Epithelial cell of esophagus (primary cell): ENCODE measurements at regions not wholly inside any gene's neighbourhood (a gene's known extent, or its start where the extent isn't known, plus 50 kb on each side); places are given as distances from the start of the nearest gene placed in this dataset.
"Not testable (repeated sequence)": the region's sequence is repeated elsewhere in the genome, so short reads cannot be mapped to it uniquely, and the experiment has no call there.

Source experiments
- DNase-seq: peaks from one replicate; pipeline ENCODE4 v3.0.0; 2010; ENCODE audit warnings: low read depth
- H3K4me3 ChIP-seq: 2 replicates; pipeline ENCODE4 v1.5.1; 2011; ENCODE audit warnings: mild to moderate bottlenecking, low read length, control low read depth

DNA sequence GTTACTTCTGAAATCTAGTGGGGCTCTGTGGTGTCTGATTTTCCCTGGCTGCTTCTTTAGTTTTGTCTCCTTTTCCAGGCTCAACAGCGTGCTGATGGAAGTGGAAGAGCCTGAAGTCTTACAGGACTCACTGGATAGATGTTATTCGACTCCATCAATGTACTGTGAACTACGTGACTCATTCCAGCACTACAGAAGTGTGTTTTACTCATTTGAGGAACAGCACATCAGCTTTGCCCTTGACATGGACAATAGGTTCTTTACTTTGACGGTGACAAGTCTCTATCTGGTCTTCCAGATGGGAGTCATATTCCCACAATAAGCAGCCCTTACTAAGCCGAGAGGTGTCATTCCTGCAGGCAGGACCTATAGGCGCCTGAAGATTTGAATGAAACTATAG, 51.1 kb downstream of the NBPF8 start:
- DNase-seq: peak; percentile 23
- not testable (repeated sequence) for H3K4me3 ChIP-seq

DNA sequence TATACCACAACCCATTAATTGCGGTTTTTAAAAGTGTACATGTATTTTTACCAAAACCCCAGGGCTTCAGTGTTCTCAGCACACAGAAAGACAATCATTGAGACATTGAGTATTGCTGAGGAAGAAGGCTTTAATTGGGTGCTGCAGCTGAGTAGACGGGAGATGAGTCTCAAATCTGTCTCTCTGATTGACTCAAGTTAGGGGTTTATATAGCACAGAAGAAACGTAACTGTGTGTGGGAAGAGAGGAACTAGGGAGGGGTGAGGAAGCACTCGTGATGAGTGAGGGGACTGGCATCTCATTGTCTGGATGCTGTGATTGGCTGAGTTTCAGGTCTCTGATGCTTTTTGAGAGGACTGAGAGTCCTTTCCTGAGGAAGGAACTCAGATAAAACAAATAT, 62.8 kb downstream of the NBPF8 start:
- H3K4me3 ChIP-seq, DNase-seq: not testable (repeated sequence)

DNA sequence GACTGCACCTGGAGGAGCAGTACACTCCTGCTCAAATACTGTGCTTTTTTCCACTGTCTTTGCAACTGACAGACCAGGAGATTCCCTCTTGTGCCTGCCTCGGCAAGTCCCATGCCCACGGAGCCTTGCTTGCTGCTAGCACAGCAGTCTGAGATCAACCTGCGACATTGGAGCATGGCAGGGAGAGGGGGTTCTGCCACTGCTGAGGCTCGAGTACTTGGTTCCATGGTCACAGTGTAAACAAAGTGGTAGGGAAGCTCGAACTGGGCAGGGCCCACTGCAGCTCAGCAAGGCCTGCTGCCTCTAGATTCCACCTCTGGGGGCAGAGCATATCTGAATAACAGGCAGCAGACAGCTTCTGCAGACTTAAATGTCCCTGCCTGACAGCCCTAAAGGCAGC, 63.6 kb downstream of the NBPF8 start:
- DNase-seq, H3K4me3 ChIP-seq: not testable (repeated sequence)

DNA sequence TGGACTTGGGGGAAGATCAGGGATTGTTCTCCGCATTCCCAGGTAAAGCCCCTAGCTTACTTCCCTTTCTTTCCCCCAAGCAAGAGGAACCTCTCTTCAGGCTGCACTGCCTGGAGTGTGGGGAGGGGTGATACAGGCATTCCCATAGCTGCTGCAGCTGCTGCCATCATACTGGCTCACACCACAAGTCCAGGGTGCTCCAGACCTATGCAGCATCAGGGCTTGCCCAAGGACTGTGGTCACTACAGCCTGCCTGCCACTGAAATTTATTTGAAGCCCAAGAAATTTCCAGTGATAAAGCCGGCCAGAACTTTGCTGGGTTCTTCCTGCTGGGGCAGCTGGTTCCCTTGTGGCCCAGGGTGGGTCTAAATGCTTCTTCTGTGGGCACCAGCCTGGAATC, 72.7 kb downstream of the NBPF8 start:
- not testable (repeated sequence) for H3K4me3 ChIP-seq, DNase-seq

DNA sequence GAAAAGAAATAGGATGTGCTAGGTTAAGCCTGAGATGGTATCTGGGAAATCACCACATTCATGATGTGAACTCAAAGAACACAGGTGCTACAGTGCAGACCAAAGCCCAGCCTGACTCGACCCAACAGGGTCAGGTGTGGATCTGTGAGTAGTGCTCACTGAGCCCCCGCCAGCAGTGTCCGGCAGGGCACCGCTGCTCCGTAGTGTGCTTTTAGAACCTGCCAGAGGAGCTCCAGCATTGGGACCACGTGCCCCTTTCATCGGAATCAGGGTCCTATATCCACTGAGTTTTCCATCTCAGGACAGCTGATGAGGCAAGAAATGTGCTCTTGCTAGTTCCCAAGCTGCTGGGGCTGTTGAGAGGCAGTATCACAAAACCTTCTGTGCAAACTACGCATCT, 74.4 kb downstream of the NBPF8 start:
- not testable (repeated sequence) for H3K4me3 ChIP-seq, DNase-seq

DNA sequence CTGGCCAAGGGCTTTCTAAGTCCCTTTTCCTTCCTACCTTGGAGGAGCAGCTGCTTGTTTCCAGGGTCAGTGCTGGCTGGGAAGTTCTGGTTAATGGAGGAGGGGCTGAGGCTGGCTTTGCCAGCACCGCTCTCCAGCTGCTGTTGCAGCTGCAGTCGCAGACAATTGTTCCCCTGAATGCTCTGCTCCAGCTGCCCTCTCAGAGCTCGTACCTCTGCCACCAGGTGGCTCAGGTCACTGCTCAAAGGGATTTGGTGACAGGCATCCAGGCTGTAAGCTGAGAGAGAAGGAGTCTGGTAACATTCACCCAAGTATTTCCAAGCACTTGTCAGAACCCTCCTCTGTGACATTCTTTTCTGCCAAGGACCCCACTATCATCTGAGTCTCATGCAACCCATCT, 82.3 kb downstream of the NBPF8 start:
- not testable (repeated sequence) for H3K4me3 ChIP-seq, DNase-seq

DNA sequence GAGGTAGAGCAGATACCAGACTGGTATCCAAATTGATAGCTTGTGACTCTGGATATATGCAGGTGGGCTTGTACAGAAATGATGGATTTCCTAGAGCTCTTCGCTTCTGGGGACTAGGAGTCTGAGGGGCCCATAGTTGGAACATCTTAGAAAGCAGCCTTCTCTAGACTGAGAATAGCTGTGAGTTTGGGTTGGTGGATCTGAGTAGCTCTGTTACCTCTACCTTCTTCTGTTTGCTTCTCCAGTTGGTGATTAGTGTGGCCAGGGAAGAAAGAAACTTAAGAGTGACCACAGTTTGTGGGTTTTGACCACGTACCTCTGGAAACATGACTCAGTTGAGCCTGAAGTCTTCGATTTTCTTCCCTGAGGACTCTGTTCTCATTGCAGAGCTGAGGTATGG, 88.4 kb downstream of the NBPF8 start:
- not testable (repeated sequence) for DNase-seq, H3K4me3 ChIP-seq

DNA sequence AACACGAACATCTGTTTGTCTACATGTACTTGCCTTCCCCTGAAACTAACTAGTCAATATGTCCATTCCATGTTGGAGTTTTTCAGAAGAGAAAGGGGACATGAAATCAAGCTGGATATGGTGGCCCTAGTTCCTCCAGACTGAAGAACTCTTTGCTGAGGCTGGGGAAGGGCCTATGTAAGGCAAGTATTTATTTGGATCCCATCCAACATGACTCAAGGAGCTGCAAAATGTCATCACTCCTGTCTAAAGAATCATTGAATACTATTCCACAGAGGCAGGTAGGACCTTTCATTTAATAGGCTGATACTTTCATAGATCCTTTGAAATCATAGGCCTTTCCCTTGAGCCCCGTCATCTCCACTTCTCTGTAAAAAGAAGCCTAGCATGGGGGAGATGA, 91.5 kb downstream of the NBPF8 start:
- not testable (repeated sequence) for DNase-seq, H3K4me3 ChIP-seq

DNA sequence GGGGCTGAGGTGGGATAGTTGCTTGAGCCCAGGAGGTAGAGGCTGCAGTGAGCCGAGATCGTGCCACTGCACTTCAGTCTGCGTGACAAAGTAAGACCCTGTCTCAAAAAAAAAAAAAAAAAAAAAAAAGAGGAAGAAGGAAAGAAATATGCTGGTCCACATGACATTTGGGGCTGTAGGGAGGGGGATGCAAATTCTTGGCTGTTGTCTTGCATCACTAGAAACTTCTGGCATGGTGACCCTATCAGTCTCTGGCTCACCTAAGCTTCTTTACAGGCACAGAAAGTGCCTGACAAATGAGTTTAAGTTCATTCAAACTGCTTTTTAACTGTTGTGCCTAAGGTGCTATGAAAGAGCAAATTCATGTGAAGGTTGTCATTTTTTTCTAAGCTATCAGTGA, 93.5 kb downstream of the NBPF8 start:
- H3K4me3 ChIP-seq, DNase-seq: not testable (repeated sequence)

DNA sequence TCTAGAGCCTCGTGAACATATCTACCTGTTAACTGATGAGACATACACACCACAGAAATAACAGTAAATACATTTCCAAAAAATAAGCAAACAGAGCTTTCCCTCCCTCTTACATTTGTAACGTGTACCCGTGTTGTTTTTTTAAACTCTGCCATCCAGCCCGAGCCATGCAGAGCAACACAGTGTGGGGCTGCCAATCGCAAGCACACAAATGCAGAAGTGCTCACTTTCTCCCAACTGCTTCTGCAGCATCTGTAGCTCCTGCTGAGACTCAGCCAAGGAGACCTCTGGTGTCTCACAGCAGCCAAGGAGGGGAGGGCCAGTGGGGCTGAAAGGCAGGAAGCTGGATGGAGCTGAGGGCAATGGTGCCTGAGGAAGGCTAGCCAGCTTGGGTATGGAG, 94.4 kb downstream of the NBPF8 start:
- H3K4me3 ChIP-seq, DNase-seq: not testable (repeated sequence)

DNA sequence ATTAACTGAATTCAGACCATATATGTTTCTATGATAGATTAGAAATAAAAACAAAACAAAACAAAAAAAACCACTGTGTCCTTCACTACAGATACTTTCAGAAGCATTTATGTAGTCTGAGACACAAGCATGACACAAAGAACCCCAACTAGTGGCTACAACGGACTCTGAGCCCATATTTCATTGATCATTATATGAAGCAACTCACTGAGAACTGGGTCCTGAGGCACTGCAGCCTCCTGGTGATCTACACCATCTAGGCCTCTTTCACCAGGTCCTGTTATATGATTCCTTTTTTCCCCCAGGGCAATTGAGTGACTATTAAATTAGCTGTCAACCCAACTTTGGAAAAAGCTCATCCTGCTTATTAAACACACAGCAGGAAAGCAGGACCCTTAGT, 98.3 kb downstream of the NBPF8 start:
- DNase-seq, H3K4me3 ChIP-seq: not testable (repeated sequence)

DNA sequence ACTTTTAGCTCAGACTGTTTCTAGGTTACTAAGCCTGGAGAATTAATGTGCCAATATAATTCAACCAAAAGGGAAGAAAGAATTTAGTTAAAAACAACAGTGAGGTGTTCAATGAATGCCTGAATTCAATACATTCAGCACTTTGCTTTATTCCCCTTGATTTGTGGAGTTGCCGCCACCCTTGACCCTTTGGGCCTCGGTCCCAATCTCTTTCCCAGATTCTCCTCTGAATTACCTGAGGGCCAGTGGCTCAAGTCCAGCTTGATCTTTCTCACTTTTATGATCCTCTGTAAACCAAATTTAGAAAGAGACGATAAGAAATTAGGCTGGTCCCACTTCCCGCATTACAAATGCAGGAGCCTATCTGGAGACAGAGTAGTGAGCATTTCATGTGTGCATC, 98.7 kb downstream of the NBPF8 start:
- DNase-seq, H3K4me3 ChIP-seq: not testable (repeated sequence)

DNA sequence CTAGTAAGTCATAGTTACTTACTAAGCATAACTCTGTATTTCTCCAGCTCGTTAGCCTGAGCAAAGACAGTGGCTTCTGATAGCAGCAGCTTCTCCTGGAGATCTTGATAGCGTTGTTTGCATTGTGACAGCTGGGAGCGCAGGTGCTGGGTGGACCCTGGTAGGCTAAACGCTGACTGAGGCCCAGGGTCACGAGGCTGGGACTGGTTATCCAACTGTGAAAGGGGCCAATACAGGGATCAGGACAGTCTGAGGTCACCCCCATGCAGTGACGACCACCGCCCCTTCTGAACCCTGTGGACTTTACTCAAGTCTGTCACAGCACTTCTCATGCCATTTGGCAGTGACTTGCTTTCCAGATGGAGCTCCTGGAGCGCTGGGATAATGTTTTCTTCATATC, 104.4 kb downstream of the NBPF8 start:
- H3K4me3 ChIP-seq, DNase-seq: not testable (repeated sequence)

DNA sequence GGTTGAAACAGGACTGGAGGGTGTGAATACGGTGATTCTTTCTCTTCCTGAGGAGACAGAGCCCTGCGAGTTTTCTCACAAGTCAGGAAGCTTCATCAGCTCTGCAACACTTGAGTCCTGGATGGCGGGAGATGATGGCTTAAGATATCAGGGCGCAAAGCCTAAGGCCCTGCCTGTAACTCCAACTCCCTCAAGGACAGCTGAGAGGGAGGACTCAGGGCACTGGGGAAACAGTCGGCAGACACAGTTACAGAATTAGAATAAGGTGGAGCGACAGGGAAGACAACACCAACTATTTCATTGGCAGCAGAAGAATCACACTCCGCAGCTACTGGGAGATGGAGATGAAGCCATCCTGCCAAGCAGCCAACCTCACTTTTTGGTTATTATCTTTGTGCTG, 109.6 kb downstream of the NBPF8 start:
- DNase-seq, H3K4me3 ChIP-seq: not testable (repeated sequence)

DNA sequence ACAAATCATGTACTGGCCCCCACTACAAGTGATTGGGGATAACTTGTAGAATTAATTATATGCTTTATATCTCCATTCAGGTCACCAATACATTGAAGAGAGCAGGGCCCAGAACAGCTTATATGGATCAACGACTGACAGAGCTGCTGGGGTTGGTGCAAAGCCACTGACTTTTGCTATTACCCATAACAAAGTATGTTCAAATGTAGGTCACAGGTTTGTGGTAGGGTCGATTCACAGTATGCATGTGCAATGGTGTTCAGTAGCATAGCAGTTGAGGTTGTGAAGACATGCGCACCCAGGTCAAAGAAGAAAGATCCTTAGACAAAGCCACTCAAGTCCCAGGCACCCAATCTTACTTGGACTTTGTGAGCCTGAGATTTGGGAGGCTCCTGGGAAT, 110.6 kb downstream of the NBPF8 start:
- DNase-seq, H3K4me3 ChIP-seq: not testable (repeated sequence)

DNA sequence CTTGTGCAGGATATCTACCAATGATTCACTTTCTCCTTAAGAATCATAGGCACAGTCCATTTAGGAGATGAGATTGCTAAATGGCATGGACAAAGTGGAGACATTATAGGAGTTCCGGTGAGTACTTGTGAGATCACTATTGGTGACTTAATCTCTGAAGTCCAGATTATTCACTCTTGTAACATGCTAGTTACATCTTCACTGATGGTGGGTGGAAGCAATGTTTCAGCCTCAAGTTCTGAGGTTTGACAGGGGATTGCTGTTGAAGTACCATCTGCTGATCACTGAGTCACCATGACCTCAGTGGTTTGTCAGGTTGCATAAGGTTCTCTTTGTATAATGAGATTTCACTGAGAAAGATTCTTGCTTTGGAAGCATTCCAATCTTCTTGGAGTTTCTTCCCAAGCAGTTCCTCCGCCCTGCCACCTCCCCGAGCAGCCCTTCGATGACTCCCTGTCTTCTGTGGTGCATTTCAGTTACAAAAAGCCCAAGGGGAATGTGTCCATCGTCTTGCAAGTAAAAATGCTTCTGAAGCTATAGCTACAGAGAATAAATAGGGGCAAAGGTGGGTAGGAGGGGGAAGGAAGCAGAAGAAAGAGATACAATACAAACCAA, 114.7 kb downstream of the NBPF8 start:
- H3K4me3 ChIP-seq, DNase-seq: not testable (repeated sequence)

DNA sequence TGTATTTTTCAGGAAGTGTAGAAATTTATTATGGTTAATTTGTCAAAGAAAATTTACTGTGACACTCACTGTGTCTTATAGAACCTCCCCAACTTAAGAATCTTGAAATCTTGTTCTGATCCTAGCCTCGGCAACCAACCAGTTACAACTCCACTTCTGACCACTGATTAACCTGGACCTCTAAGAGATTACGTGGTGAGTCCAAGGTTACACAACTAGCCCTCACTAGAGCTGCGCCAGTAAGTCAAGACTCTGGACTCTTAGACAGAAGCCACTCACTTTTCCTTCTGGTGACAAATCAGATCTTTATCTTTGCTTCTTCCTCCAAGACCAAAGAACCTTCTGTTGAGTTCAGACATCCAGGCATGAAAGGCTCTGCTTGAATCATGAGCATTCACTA, 116.6 kb downstream of the NBPF8 start:
- H3K4me3 ChIP-seq, DNase-seq: not testable (repeated sequence)

DNA sequence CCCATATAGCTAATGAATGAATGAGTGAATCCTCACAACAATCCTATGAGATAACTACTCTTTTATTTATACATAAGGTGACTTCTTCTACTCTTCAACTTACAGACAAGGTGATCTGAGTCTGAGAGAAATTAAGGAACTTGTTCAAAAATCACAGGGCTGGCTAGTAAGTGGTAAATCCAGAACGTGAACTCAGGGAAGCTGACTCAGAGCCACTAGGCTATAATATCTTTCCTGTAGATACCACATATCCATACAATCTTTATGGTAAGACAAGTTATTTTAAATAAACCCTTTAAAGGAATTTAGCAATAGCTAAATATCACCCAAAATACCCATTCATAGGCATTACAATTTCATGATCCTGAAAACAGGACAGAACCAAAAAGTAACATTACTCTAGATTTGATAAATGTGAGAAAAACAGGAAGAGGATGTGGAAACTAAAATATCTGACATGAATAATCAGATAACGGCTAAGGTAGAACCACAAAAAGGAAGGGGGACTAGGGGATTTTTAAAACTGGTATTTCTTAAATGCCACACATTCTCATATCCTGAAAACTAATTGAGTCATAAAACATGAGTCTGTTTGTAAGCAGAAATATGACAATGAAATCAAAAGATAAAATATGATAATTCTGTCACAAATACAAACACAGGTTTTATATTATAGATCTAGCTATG, 119.7 kb downstream of the NBPF8 start:
- not testable (repeated sequence) for H3K4me3 ChIP-seq
- peak; percentile 15 for DNase-seq

DNA sequence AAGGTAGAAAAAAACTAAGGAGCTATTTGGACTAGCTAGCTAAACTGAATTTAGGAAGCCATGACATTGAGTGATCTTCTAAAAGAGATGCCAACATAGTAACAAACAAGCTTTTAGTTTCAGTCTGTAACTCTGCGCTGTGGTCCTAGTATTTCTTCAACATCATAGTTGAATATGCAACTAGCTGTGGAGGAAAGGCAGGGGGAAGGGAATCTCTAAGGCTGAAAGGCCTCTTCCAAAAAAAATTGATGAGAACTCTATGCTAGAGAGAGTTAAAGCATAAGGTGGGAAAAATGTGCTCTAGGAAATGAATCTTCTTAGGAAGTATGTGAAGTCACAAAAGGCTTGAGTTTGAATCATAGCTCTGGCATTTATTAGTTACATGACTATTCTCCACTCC, 120.2 kb downstream of the NBPF8 start:
- H3K4me3 ChIP-seq: not testable (repeated sequence)
- peak; percentile 69 for DNase-seq

DNA sequence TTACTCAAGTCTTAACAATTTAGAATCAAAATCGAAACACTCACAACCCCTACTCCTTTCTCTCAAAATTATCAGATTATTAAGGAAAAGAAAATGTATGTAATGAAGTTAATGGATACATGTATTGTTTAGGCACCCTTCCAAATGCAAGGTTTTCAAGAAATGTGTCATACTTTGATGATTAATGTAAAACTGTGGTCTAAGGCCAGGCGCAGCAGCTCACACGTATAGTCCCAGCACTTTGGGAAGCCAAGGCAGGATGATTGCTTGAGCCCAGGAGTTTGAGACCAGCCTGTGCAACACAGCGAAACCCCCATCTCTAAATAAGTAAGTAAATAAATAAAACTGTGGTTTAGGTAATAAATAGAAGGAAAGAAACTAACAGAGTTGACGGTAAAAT, 126.6 kb downstream of the NBPF8 start:
- H3K4me3 ChIP-seq, DNase-seq: not testable (repeated sequence)

DNA sequence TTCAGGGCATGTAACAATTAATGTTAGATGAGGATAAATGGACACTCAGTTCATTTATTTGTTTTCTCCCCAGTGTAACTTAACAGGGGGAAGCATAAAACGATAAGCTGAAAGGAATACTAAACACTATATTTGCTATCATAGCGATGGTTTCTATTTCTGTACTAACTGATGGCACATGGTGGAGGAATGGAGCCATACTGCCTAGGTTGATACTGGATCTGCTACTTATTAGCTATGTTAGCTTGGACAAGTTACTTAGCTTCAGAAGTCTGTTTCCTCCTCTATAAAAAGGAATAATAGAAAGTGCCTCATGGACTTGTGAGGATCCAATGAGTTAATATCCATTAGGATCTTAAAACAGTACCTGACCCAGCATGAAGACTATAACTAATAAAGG, 127.5 kb downstream of the NBPF8 start:
- not testable (repeated sequence) for H3K4me3 ChIP-seq, DNase-seq
